ENCODE measurements at regions not wholly inside any gene's neighbourhood (a gene's known extent, or its start where the extent isn't known, plus 50 kb on each side); places are given as distances from the start of the nearest gene placed in this dataset.
A peak's percentile ranks its signal among the peaks of the same experiment; 100 is the strongest.

- no peak for ATAC-seq (ENCODE audit: low read depth)
- Histone ChIP-seq H3K4me3 (ENCODE audit: severe bottlenecking) (no peak overlapping the region), H3K36me3 (ENCODE audit: low read depth) (no peaks in the 10 kb centered on the region), H3K27me3 (ENCODE audit: insufficient read depth, poor library complexity, severe bottlenecking) (no peaks in the 10 kb centered on the region), H3K9me3 (ENCODE audit: severe bottlenecking) (no peaks in the 10 kb centered on the region), H3K4me1 (ENCODE audit: insufficient read depth, poor library complexity, severe bottlenecking) (peaks cover 2% of the 10 kb centered on the region), H3K27ac (ENCODE audit: poor library complexity, severe bottlenecking) (no peak overlapping the region)
- TF ChIP-seq CTCF (IDR thresholded peaks at IDR 0.05; ENCODE audit: poor library complexity, severe bottlenecking) = no peak
- DNase-seq (ENCODE audit: low spot score) = no peak
Measured at GRCh38 chr4:138005486-138005885, 236.7 kb downstream of the SLC7A11 start.

GRCh38 chr4:138003248-138003647 is 238.9 kb downstream of the SLC7A11 start:
- DNase-seq (ENCODE audit: low spot score) (no peak), ATAC-seq (ENCODE audit: low read depth) (no peak)
- Histone ChIP-seq H3K4me3 (ENCODE audit: severe bottlenecking) (no peak overlapping the region), H3K4me1 (ENCODE audit: insufficient read depth, poor library complexity, severe bottlenecking) (peaks cover 3% of the 10 kb centered on the region), H3K36me3 (ENCODE audit: low read depth) (no peaks in the 10 kb centered on the region), H3K27me3 (ENCODE audit: insufficient read depth, poor library complexity, severe bottlenecking) (no peaks in the 10 kb centered on the region), H3K9me3 (ENCODE audit: severe bottlenecking) (no peaks in the 10 kb centered on the region), H3K27ac (ENCODE audit: poor library complexity, severe bottlenecking) (no peak overlapping the region)
- no peak for TF ChIP-seq CTCF (IDR thresholded peaks at IDR 0.05; ENCODE audit: poor library complexity, severe bottlenecking)

- Histone ChIP-seq H3K4me3 (ENCODE audit: severe bottlenecking) (no peak overlapping the region), H3K4me1 (ENCODE audit: insufficient read depth, poor library complexity, severe bottlenecking) (peaks cover 9% of the 10 kb centered on the region), H3K36me3 (ENCODE audit: low read depth) (no peaks in the 10 kb centered on the region), H3K27me3 (ENCODE audit: insufficient read depth, poor library complexity, severe bottlenecking) (no peaks in the 10 kb centered on the region), H3K27ac (ENCODE audit: poor library complexity, severe bottlenecking) (no peak overlapping the region), H3K9me3 (ENCODE audit: severe bottlenecking) (no peaks in the 10 kb centered on the region)
- DNase-seq (ENCODE audit: low spot score) (no peak), ATAC-seq (ENCODE audit: low read depth) (no peak)
- TF ChIP-seq CTCF (IDR thresholded peaks at IDR 0.05; ENCODE audit: poor library complexity, severe bottlenecking) = no peak
Measured at GRCh38 chr4:137998666-137999429, 243.3 kb downstream of the SLC7A11 start.

- Histone ChIP-seq H3K9me3 (ENCODE audit: severe bottlenecking) (no peaks in the 10 kb centered on the region), H3K27me3 (ENCODE audit: insufficient read depth, poor library complexity, severe bottlenecking) (no peaks in the 10 kb centered on the region), H3K27ac (ENCODE audit: poor library complexity, severe bottlenecking) (no peak overlapping the region), H3K36me3 (ENCODE audit: low read depth) (no peaks in the 10 kb centered on the region), H3K4me1 (ENCODE audit: insufficient read depth, poor library complexity, severe bottlenecking) (peaks cover 16% of the 10 kb centered on the region), H3K4me3 (ENCODE audit: severe bottlenecking) (no peak overlapping the region)
- no peak for TF ChIP-seq CTCF (IDR thresholded peaks at IDR 0.05; ENCODE audit: poor library complexity, severe bottlenecking)
- ATAC-seq (ENCODE audit: low read depth) (peak; percentile 38; the same call in 2 of the 3 replicates), DNase-seq (ENCODE audit: low spot score) (no peak)
Measured at GRCh38 chr4:137997496-137997895, 244.7 kb downstream of the SLC7A11 start.

- no peak overlapping the region for H3K27ac ChIP-seq (ENCODE audit: poor library complexity, severe bottlenecking)
- H3K27me3 ChIP-seq (ENCODE audit: insufficient read depth, poor library complexity, severe bottlenecking) = no peaks in the 10 kb centered on the region
- no peak for TF ChIP-seq CTCF (IDR thresholded peaks at IDR 0.05; ENCODE audit: poor library complexity, severe bottlenecking)
- no peaks in the 10 kb centered on the region for H3K36me3 ChIP-seq (ENCODE audit: low read depth)
- no peak for ATAC-seq (ENCODE audit: low read depth)
- DNase-seq (ENCODE audit: low spot score) = no peak
- no peaks in the 10 kb centered on the region for H3K9me3 ChIP-seq (ENCODE audit: severe bottlenecking)
- H3K4me3 ChIP-seq (ENCODE audit: severe bottlenecking) = no peak overlapping the region
- H3K4me1 ChIP-seq (ENCODE audit: insufficient read depth, poor library complexity, severe bottlenecking) = peaks cover 13% of the 10 kb centered on the region
Measured at GRCh38 chr4:137994853-137995252, 247.3 kb downstream of the SLC7A11 start.

Data from RWPE2 (cell line).